ENCODE measurements at regions not wholly inside any gene's neighbourhood (a gene's known extent, or its start where the extent isn't known, plus 50 kb on each side); places are given as distances from the start of the nearest gene placed in this dataset.

DNA sequence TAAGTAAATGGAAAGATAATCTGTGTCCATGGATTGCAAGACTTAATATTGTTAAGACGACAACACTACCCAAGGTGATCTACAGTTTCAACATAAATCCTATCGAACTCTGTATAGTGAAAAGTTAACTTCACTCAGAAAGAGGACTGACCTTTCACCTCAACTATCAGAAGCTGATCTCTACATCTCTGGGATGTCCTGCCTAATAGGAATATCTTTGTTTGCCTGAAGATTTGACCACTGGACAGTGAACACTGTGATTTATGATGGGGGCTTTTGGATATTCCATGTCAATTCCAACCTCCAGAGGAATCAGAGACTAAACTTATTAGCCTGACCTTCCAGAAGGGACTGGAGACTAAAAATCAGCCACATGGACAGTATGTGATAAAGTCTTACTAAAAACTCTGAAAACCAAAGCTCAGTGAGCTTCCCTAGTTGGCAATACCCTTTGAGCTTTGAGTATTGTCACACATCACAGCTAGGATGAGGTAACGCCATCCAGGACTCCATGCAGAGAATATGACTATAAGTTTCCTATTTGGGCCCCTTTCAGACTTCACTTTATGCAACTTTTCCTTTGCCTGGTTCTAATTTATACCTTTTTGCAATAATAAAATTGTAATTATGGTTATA, 164.9 kb upstream of the SETMAR start:
- Histone ChIP-seq H3K4me1 (no peaks in the 10 kb centered on the region), H3K36me3 (no peaks in the 10 kb centered on the region), H3K27me3 (no peaks in the 10 kb centered on the region), H3K27ac (no peak overlapping the region), H3K9me3 (no peaks in the 10 kb centered on the region), H3K4me3 (no peak overlapping the region)
- WGBS (ENCODE audit: insufficient coverage, low coverage, low lambda C conversion rate, missing lambda C conversion rate): 42% methylated on average over 3 of the region's 3 CpGs
- no peak for DNase-seq
- intact Hi-C loops (cut with DNase I): no loop called here
- no peak for TF ChIP-seq POLR2A (IDR thresholded peaks at IDR 0.05)
- TF ChIP-seq, protein P1, sequence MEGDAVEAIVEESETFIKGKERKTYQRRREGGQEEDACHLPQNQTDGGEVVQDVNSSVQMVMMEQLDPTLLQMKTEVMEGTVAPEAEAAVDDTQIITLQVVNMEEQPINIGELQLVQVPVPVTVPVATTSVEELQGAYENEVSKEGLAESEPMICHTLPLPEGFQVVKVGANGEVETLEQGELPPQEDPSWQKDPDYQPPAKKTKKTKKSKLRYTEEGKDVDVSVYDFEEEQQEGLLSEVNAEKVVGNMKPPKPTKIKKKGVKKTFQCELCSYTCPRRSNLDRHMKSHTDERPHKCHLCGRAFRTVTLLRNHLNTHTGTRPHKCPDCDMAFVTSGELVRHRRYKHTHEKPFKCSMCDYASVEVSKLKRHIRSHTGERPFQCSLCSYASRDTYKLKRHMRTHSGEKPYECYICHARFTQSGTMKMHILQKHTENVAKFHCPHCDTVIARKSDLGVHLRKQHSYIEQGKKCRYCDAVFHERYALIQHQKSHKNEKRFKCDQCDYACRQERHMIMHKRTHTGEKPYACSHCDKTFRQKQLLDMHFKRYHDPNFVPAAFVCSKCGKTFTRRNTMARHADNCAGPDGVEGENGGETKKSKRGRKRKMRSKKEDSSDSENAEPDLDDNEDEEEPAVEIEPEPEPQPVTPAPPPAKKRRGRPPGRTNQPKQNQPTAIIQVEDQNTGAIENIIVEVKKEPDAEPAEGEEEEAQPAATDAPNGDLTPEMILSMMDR (IDR thresholded peaks at IDR 0.05): no peak
- ATAC-seq: peak in 1 of 4 donors; percentile 64

DNA sequence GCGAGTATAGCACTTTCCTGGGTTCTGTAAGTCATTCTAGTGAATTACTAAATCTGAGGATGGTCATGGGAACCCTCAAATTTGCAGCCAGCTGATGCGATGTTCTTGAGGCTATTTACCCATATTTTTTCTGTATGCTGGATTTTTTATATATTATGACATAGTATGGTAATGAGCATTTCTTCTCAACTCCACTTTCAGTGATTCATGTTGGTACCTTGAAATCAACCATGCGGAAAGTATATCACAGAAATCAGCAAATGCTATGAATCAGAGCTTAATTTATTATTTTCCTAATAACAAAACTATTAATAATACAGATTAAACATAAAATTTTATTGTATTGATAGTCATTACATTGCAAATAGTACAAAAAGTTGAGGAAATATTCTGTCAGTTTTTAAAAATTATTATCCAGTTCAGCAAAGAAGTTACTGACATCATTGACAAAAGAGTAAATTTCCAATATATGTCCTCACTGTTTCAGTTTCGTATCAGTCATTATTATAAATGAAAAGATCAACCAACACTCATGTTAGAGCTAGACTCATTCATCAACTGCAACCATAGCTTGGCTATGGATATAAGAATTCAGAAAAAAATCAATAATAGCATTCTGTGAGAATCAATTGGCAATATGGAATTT, 164.3 kb upstream of the SETMAR start:
- Histone ChIP-seq H3K4me1 (no peaks in the 10 kb centered on the region), H3K36me3 (no peaks in the 10 kb centered on the region), H3K9me3 (no peaks in the 10 kb centered on the region), H3K4me3 (no peak overlapping the region), H3K27ac (no peak overlapping the region), H3K27me3 (no peaks in the 10 kb centered on the region)
- DNase-seq (no peak), ATAC-seq (no peak)
- no peak for TF ChIP-seq POLR2A (IDR thresholded peaks at IDR 0.05)
- TF ChIP-seq, protein P1 (IDR thresholded peaks at IDR 0.05): no peak
- 88% methylated on average over 4 of the region's 4 CpGs for WGBS (ENCODE audit: insufficient coverage, low coverage, low lambda C conversion rate, missing lambda C conversion rate)
- intact Hi-C loops (cut with DNase I): no loop called here

DNA sequence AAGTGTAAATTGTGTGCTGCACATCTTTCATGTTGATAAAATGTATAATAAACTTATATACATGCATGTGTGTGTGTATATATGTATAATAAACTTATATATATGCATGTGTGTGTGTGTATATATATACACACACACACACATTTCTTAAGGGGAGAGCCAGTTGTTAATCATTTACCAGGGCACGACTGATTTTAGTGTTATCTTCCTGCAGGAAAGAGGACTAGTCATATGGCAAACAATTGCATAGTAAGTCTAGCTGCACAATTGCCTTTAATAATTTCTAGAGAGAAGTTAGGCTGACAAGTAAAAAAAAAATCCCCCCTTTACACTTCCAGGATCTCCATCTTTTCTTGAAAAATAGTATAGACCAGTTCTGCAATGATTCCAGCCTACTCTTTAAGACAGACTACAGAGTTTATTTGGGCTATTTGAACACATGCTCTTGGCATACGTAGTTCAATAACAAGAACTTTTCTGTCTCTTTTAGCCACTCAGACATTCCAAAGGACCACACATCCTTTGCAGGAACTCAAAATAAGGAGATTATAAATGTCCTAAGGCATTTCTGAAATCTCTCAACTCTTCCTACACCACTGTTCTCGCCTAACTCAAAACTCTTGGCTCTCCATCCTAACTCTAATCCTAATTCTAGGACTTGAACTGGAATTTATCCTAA, 163.6 kb upstream of the SETMAR start:
- intact Hi-C loops (cut with DNase I): no loop called here
- Histone ChIP-seq H3K27ac (no peak overlapping the region), H3K9me3 (no peaks in the 10 kb centered on the region)

DNA sequence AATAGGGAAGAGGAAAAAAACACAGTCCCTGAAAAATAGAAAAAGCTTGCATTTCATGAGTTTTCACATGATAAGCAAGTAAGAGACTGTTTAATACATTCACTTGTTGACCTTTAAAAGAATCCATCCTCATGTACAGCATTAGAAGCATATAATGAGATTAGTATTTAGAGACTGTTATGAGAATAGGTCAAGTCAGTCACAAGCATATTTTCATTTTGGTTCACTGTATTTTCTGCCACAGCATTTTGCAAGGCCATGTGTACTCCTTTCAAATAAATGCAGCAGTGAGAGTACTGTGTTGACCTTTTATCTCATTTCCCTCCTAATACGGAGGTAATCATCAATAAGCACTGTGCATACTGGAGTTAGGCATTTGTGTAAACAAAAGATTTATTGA, 162.2 kb upstream of the SETMAR start:
- 29% methylated on average over 1 of the region's 1 CpG for WGBS (ENCODE audit: insufficient coverage, low coverage, low lambda C conversion rate, missing lambda C conversion rate)
- Histone ChIP-seq H3K9me3 (no peaks in the 10 kb centered on the region), H3K36me3 (no peaks in the 10 kb centered on the region), H3K4me1 (no peaks in the 10 kb centered on the region), H3K27ac (no peak overlapping the region), H3K4me3 (no peak overlapping the region), H3K27me3 (no peaks in the 10 kb centered on the region)
- ATAC-seq (no peak), DNase-seq (no peak)
- intact Hi-C loops (cut with DNase I): no loop called here
- TF ChIP-seq POLR2A (IDR thresholded peaks at IDR 0.05): no peak
- TF ChIP-seq, protein P1 (IDR thresholded peaks at IDR 0.05): no peak

More for the DNA sequence above, 163.6 kb upstream of the SETMAR start:
- no peaks in the 10 kb centered on the region for H3K4me1 ChIP-seq
- H3K36me3 ChIP-seq: no peaks in the 10 kb centered on the region
- H3K4me3 ChIP-seq: no peak overlapping the region
- no peaks in the 10 kb centered on the region for H3K27me3 ChIP-seq
- DNase-seq (no peak), ATAC-seq (no peak)
- TF ChIP-seq POLR2A (IDR thresholded peaks at IDR 0.05): no peak
- TF ChIP-seq, protein P1 (IDR thresholded peaks at IDR 0.05): no peak
- 32% methylated on average over 3 of the region's 3 CpGs for WGBS (ENCODE audit: insufficient coverage, low coverage, low lambda C conversion rate, missing lambda C conversion rate)

All from right lobe of liver (tissue), 6 donors.